SU-DHL-6 (cell line): ENCODE measurements at regions not wholly inside any gene's neighbourhood (a gene's known extent, or its start where the extent isn't known, plus 50 kb on each side); places are given as distances from the start of the nearest gene placed in this dataset.

Experiments
- H2AFZ ChIP-seq: fragments of 200-600 bp; sonication (generic); 2 replicates; pipeline ENCODE4 v1.6.1; 2014; ENCODE audit warnings: low read depth, mild to moderate bottlenecking, moderate library complexity, mixed read lengths, antibody characterized with exemption, low read length; ENCODE audit not compliant: severe bottlenecking
- H3F3A ChIP-seq: fragments of 200-600 bp; shearing (Covaris generic); 2 replicates; pipeline ENCODE4 v1.6.0; 2016; ENCODE audit warnings: antibody characterized with exemption, mild to moderate bottlenecking; ENCODE audit not compliant: insufficient read depth
- H3K27ac ChIP-seq: fragments of 200-600 bp; sonication (generic); 2 replicates; pipeline ENCODE4 v1.5.1; 2016; ENCODE audit warnings: low read depth, mild to moderate bottlenecking, low read length, moderate library complexity, mixed read lengths
- H3K27me3 ChIP-seq: fragments of 200-600 bp; sonication (generic), shearing (Covaris generic); 2 replicates; pipeline ENCODE4 v1.6.0; 2014; ENCODE audit warnings: mild to moderate bottlenecking, low read length
- H3K36me3 ChIP-seq: fragments of 200-600 bp; sonication (generic); 2 replicates; pipeline ENCODE4 v1.6.1; 2014; ENCODE audit warnings: mild to moderate bottlenecking, low read length, mixed read lengths
- H3K4me2 ChIP-seq: fragments of 300-600, 200-600 bp; shearing (Covaris generic), sonication (generic); 2 replicates; pipeline ENCODE4 v1.6.0; 2014; ENCODE audit warnings: low read length, low read depth, mild to moderate bottlenecking; ENCODE audit not compliant: poor library complexity, severe bottlenecking
- H3K4me3 ChIP-seq: fragments of 200-600 bp; sonication (generic); 2 replicates; pipeline ENCODE4 v1.5.1; 2014; ENCODE audit warnings: antibody characterized with exemption, low read length, mild to moderate bottlenecking, mixed read lengths; ENCODE audit not compliant: insufficient read depth, poor library complexity, severe bottlenecking
- H3K79me2 ChIP-seq: fragments of 200-600 bp; sonication (generic); 2 replicates; pipeline ENCODE4 v1.6.1; 2014; ENCODE audit warnings: mild to moderate bottlenecking, low read length, moderate library complexity; ENCODE audit not compliant: insufficient read depth
- H3K9ac ChIP-seq: fragments of 200-600 bp; sonication (generic); 2 replicates; pipeline ENCODE4 v1.7.0; 2014; ENCODE audit warnings: mild to moderate bottlenecking, low read length
- H3K9me2 ChIP-seq: fragments of 200-600 bp; sonication (generic); replicated peaks from 2 replicates; pipeline ENCODE4 v1.6.1; 2014; ENCODE audit warnings: low read length; ENCODE audit not compliant: insufficient read depth
- H3K9me3 ChIP-seq: fragments of 200-600 bp; sonication (generic); 2 replicates; pipeline ENCODE4 v1.6.1; 2014; ENCODE audit warnings: low read length, mixed read lengths; ENCODE audit not compliant: insufficient read depth
- H4K20me1 ChIP-seq: fragments of 200-600 bp; sonication (generic); 2 replicates; pipeline ENCODE4 v1.6.1; 2014; ENCODE audit warnings: low read depth, mild to moderate bottlenecking, antibody characterized with exemption, low read length, moderate library complexity, mixed read lengths
- CTCF ChIP-seq: fragments of 200-600 bp; sonication (generic); IDR thresholded peaks from one replicate; pipeline ENCODE4 v1.5.1; 2017; ENCODE audit warnings: antibody characterized with exemption, mild to moderate bottlenecking, low read length, moderate library complexity; ENCODE audit not compliant: insufficient read depth, poor library complexity, severe bottlenecking
- EZH2phosphoT487 ChIP-seq: fragments of 200-600 bp; sonication (generic), shearing (Covaris generic); conservative IDR thresholded peaks from 2 replicates; pipeline ENCODE4 v1.6.1; 2018; ENCODE audit warnings: mild to moderate bottlenecking, antibody characterized with exemption, low read length, moderate library complexity, mixed read lengths

GRCh38 chr16:54467398-54467797 lies 180.8 kb upstream of the IRX3 start:
- Histone ChIP-seq H3K27ac (no peak overlapping the region), H3F3A (no peaks in the 10 kb centered on the region), H4K20me1 (no peaks in the 10 kb centered on the region), H3K36me3 (no peaks in the 10 kb centered on the region), H3K4me2 (no peak overlapping the region), H3K9ac (no peak overlapping the region), H2AFZ (no peak overlapping the region), H3K9me2 (no peaks in the 10 kb centered on the region), H3K79me2 (no peaks in the 10 kb centered on the region), H3K9me3 (peaks cover 6% of the 10 kb centered on the region; the same call in 1 of the 2 replicates), H3K4me3 (no peak overlapping the region), H3K27me3 (no peaks in the 10 kb centered on the region)
- TF ChIP-seq EZH2phosphoT487 (no peak), CTCF (no peak)

GRCh38 chr16:54466233-54466632 lies 179.6 kb upstream of the IRX3 start:
- Histone ChIP-seq H3K27ac (no peak overlapping the region), H3K79me2 (no peaks in the 10 kb centered on the region), H3K27me3 (no peaks in the 10 kb centered on the region), H3K9me2 (no peaks in the 10 kb centered on the region), H3K4me2 (no peak overlapping the region), H3K9ac (no peak overlapping the region), H3K36me3 (no peaks in the 10 kb centered on the region), H3F3A (no peaks in the 10 kb centered on the region), H4K20me1 (no peaks in the 10 kb centered on the region), H3K9me3 (peaks cover 6% of the 10 kb centered on the region; the same call in 1 of the 2 replicates), H2AFZ (no peak overlapping the region), H3K4me3 (no peak overlapping the region)
- TF ChIP-seq EZH2phosphoT487 (no peak), CTCF (no peak)

GRCh38 chr16:54465063-54465462 lies 178.5 kb upstream of the IRX3 start:
- TF ChIP-seq EZH2phosphoT487: no peak
- no peak for TF ChIP-seq CTCF
- Histone ChIP-seq H3K4me2 (no peak overlapping the region), H2AFZ (no peak overlapping the region)

More at GRCh38 chr16:54465063-54465462, 178.5 kb upstream of the IRX3 start:
- H3K4me3 ChIP-seq: no peak overlapping the region
- H4K20me1 ChIP-seq: no peaks in the 10 kb centered on the region
- no peak overlapping the region for H3K9ac ChIP-seq
- peaks cover 6% of the 10 kb centered on the region; the same call in 1 of the 2 replicates for H3K9me3 ChIP-seq
- H3K27ac ChIP-seq: no peak overlapping the region
- no peaks in the 10 kb centered on the region for H3K9me2 ChIP-seq
- H3F3A ChIP-seq: no peaks in the 10 kb centered on the region
- no peaks in the 10 kb centered on the region for H3K27me3 ChIP-seq
- no peaks in the 10 kb centered on the region for H3K36me3 ChIP-seq
- H3K79me2 ChIP-seq: no peaks in the 10 kb centered on the region
